GM12874 (cell line): ENCODE measurements at regions not wholly inside any gene's neighbourhood (a gene's known extent, or its start where the extent isn't known, plus 50 kb on each side); places are given as distances from the start of the nearest gene placed in this dataset.

Experiments used
- TF ChIP-seq, protein P1 (sequence below): IDR thresholded peaks from 2 replicates; pipeline ENCODE4 v1.5.1; 2011; ENCODE audit warnings: low read depth, mild to moderate bottlenecking, control low read depth, low read length, moderate library complexity; ENCODE audit not compliant: insufficient read depth

DNA sequence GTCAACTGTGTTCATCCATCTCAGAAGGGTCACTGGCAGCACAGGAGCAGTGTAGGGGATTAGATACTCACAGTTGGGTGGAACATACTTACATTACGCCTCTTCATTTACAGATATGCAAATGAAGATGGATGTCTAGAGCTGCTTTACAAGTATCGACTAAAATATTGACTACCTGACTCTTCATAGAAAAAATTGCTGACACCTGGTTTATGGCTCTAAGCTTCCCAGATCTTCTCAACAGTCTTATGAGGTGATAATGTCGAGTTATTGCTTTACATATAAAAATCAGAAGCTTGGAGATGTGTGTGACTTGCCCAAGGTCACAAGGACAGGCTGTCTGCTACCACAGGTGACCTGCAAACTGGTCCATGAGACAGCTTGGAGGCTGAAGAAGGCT lies 677.2 kb downstream of the TYW1 start:
- TF ChIP-seq, protein P1, sequence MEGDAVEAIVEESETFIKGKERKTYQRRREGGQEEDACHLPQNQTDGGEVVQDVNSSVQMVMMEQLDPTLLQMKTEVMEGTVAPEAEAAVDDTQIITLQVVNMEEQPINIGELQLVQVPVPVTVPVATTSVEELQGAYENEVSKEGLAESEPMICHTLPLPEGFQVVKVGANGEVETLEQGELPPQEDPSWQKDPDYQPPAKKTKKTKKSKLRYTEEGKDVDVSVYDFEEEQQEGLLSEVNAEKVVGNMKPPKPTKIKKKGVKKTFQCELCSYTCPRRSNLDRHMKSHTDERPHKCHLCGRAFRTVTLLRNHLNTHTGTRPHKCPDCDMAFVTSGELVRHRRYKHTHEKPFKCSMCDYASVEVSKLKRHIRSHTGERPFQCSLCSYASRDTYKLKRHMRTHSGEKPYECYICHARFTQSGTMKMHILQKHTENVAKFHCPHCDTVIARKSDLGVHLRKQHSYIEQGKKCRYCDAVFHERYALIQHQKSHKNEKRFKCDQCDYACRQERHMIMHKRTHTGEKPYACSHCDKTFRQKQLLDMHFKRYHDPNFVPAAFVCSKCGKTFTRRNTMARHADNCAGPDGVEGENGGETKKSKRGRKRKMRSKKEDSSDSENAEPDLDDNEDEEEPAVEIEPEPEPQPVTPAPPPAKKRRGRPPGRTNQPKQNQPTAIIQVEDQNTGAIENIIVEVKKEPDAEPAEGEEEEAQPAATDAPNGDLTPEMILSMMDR: no peak

DNA sequence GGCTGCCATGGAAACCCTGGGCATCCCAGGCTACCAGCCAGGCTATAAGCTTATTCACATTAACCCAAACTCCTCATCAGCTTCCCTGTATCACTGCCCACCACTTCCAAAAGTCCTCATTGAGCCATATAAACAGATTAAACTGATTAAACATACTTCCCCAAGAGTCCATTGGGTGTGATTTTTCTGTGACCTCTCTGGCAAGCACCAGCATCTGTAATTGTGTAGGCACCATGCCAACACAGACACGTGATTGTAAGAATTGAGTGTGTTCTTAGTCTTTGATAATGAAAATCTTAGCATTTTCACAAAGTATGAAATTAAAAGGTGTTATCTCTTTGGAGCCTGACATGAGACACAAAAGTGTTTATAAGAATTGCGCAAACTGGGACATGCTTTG lies 679.3 kb downstream of the TYW1 start:
- TF ChIP-seq, protein P1: no peak

DNA sequence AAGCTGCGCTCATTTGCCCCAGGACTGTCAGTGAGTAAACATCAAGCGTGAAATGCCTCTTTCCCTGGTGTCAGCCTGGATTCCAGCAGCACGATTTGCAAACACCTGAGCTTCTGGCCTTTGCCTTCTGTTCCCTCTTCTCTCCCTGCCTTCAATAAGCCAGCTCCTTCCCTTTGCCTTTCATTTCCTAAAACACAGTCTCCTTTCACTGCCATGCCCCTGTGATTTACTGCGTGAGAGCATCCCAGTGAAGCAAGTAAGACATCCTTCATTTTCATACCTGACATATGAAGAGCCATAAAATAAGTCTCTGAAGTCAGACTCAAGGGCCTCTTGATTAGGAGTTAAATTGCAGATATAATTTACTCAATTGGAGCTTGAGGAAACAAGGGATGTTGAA lies 681.8 kb downstream of the TYW1 start:
- TF ChIP-seq, protein P1: no peak

DNA sequence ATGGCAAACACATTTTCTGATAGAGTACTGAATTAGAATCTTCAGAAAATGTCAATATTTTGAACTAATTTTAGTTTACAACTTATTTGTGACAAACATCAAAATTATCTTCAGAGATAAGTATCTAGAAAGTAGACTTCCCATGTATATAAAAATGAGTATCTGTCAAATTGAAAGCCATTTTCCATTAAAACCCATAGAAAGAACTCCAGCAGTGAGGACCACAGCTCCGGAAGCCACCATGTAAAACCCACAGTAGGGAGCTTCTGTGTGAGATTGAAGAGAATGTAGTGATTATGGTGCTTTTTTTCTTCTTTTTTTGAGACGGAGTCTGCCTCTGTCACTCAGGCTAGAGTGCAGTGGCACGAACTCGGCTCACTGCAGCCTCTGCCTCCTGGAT lies 687.0 kb downstream of the TYW1 start:
- TF ChIP-seq, protein P1: no peak

DNA sequence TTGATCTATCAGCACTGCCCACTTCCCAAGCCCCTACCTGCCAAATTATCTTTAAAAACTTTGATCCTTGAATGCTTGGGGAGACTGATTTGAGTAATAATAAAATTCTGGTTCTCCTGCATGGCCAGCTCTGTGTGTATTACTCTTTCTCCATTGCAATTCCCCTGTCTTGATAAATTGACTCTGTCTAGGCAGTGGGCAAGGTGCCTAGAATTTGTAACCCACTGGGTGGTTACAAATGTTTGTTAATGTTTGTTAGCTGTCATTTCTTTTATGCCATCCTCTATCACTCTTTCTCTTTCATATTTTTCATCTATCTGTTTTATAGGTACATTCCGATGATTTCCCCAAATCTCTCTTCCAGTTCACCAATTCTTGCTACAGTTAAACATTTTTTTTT lies 694.1 kb downstream of the TYW1 start:
- TF ChIP-seq, protein P1: no peak

DNA sequence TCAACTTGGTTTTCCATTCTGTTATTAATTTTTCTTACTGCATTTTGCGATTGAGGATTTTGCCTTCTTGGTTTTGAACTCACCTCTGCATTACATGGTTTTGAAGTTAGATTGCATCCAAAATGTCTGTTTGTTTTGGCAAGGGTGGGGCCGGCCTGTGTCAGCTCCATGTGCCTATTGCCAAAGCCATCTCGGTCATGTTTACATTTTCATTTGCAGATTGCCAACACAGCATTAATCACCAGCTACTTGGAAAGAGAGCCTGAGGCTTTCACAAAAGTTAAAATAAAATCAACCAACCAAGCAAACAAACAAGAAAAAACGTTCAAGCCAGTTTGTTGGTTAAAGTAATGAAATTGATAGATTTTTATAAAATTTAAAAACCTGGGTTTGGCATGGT lies 695.8 kb downstream of the TYW1 start:
- TF ChIP-seq, protein P1: no peak

DNA sequence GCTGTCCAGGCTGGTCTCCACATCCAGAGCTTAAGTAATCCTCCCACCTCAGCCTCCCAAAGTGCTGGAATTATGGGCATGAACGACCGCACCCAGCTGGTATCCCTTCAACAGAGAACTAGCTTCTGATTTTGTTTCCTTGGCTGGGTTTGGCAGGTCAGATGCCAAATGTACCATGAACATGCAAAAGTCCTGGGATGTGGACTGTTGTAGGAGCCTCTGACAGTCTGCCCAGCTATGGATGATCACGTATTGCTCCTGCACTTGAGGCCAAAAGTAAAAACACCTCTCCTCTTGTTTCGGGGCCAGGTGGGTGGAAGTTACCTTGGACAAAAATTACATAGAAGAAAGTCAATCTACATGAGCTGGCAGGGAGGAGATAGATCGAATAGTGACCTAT lies 699.5 kb downstream of the TYW1 start:
- TF ChIP-seq, protein P1: no peak

DNA sequence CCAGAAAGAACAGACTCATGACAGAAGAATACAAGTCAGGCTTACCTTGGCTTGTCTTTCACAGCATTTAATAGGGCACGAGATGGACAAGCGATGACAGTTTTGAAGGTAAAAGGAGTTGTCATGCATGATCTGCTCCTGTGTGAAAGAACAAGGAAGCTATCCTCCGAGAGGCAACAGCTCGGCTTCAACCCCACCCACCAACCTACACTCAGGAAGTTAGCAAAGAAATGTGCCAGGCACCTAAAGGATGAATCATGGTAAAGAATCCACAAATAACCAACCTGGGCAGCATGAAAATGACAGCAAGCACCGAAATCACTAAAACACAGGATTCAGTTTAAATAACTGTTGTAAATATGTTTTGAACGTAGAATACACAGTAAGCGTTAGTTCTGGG lies 700.2 kb downstream of the TYW1 start:
- TF ChIP-seq, protein P1: no peak
